Right lobe of liver (tissue), 4 donors: ENCODE measurements at regions not wholly inside any gene's neighbourhood (a gene's known extent, or its start where the extent isn't known, plus 50 kb on each side); places are given as distances from the start of the nearest gene placed in this dataset.

ENCODE experiments used
- POLR2A ChIP-seq: fragments of 450-650 bp; IDR thresholded peaks from one replicate; pipeline ENCODE4 v1.6.1; 2017; ENCODE audit warnings: antibody characterized with exemption, mild to moderate bottlenecking
- TF ChIP-seq, protein P1 (sequence below), 4 donors: fragments of 200-600 bp in 3 of 4; fragments of 450-650 bp in 1 of 4; IDR thresholded peaks; one replicate each; pipeline versions ENCODE4 v1.5.1 to v1.8.0; 2016 to 2022; ENCODE audit warnings: antibody characterized with exemption in 4 of 4, mild to moderate bottlenecking in 2 of 4
- donor health status: DM: no; HTN: no; CAD: no.
- donor health status: DM: no; HTN: no; CAD: no.
- donor health status: DM: no; HTN: yes; CAD: no.

DNA sequence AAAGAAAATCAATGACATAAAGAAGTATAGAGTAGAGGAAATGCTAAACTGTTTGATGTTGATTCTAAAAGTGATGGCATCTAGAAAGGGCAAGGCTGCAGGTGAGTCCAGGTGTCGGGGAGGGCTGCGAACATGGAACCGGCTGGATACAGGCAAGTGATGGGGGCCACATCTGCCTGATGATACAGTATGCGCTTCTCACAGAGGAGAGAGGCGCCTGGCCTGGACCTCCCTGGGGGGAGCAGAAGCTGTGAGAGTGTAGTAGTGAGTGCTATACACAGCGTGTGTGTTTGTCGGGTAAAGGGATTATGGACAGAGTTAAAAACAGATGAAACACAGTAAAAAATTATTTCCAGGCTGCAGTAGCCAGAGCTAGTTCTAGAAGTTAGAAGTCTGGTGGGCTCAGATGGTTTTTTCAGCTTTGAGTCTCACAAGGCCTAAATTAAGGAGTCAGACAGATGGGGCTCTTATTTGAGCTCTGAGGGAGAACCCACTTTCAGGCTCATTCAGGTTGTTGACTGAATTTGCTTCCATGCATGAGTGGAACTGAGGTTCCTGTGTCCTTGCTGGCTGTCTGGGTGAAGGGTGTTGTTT is 195.8 kb upstream of the ARG1 start:
- TF ChIP-seq, protein P1, sequence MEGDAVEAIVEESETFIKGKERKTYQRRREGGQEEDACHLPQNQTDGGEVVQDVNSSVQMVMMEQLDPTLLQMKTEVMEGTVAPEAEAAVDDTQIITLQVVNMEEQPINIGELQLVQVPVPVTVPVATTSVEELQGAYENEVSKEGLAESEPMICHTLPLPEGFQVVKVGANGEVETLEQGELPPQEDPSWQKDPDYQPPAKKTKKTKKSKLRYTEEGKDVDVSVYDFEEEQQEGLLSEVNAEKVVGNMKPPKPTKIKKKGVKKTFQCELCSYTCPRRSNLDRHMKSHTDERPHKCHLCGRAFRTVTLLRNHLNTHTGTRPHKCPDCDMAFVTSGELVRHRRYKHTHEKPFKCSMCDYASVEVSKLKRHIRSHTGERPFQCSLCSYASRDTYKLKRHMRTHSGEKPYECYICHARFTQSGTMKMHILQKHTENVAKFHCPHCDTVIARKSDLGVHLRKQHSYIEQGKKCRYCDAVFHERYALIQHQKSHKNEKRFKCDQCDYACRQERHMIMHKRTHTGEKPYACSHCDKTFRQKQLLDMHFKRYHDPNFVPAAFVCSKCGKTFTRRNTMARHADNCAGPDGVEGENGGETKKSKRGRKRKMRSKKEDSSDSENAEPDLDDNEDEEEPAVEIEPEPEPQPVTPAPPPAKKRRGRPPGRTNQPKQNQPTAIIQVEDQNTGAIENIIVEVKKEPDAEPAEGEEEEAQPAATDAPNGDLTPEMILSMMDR (IDR thresholded peaks at IDR 0.05) = no peak
- TF ChIP-seq POLR2A = no peak
